AG04450 (cell line): ENCODE measurements at regions not wholly inside any gene's neighbourhood (a gene's known extent, or its start where the extent isn't known, plus 50 kb on each side); places are given as distances from the start of the nearest gene placed in this dataset.

Experiments used
- CTCF ChIA-PET: fragments of 300-600, 350-600 bp; formaldehyde crosslinking; extraction: SDS; loops from one replicate; lab custom pipeline; 2022; ENCODE audit warnings: antibody characterized with exemption, inconsistent platforms; lab: Charles Lee
- POLR2A ChIA-PET: fragments of 350-600 bp; formaldehyde crosslinking; extraction: SDS; loops from one replicate; lab custom pipeline; 2021; ENCODE audit warnings: antibody characterized with exemption, inconsistent platforms; lab: Yijun Ruan, JAX
- DNase-seq: peaks from one replicate; pipeline ENCODE4 v3.0.0-alpha.2; 2011; ENCODE audit warnings: low read depth, low spot score
- H3K27ac ChIP-seq: one replicate; pipeline ENCODE4 v1.5.1; 2012; ENCODE audit warnings: low read depth, low read length, control low read depth
- H3K27me3 ChIP-seq: one replicate; pipeline ENCODE4 v1.6.0; 2012; ENCODE audit warnings: low read length; ENCODE audit not compliant: control insufficient read depth, insufficient read depth
- H3K4me3 ChIP-seq: 2 replicates; pipeline ENCODE4 v1.5.1; 2011; ENCODE audit warnings: mild to moderate bottlenecking, low read depth, low read length, control low read depth
- H3K9me3 ChIP-seq: 2 replicates; pipeline ENCODE4 v1.5.1; 2012; ENCODE audit warnings: low read length; ENCODE audit not compliant: control insufficient read depth, insufficient read depth
- TF ChIP-seq, protein P1 (sequence below): IDR thresholded peaks from 2 replicates; pipeline ENCODE4 v1.5.1; 2011; ENCODE audit warnings: low read depth, low read length, control low read depth, inconsistent platforms

DNA sequence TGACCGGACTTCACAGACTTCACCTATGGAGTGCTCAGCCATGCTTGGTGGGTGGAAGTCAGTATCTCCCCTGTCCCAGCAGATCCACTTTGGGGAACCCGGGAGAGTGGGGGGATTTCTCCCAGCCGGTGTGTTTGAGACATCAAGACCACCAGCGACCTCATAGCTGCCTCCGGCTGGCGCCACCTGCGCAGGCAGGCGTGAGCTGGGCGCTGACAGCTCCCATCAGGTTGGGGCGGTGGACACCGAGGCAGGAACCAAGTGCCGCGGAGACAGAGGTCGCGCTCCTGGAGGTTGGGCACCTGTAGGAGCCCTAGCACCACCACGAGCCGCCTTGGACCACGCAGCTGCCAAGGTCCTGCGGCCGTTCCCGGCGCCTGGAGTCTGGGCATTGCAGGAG, 124.0 kb upstream of the LARP1 start:
- POLR2A ChIA-PET: no interaction called here

GRCh38 chr5:154630410-154630809, 124.8 kb upstream of the LARP1 start:
- ChIA-PET CTCF (interaction anchor here (0.6 to 1.6 kb wide), 4 partner anchors 10 to 558 kb away, joined by 3 to 5 read pairs (median 3); no protein-coding TSS in a partner anchor), POLR2A (no interaction called here)
- no peak overlapping the region for H3K4me3 ChIP-seq
- TF ChIP-seq, protein P1, sequence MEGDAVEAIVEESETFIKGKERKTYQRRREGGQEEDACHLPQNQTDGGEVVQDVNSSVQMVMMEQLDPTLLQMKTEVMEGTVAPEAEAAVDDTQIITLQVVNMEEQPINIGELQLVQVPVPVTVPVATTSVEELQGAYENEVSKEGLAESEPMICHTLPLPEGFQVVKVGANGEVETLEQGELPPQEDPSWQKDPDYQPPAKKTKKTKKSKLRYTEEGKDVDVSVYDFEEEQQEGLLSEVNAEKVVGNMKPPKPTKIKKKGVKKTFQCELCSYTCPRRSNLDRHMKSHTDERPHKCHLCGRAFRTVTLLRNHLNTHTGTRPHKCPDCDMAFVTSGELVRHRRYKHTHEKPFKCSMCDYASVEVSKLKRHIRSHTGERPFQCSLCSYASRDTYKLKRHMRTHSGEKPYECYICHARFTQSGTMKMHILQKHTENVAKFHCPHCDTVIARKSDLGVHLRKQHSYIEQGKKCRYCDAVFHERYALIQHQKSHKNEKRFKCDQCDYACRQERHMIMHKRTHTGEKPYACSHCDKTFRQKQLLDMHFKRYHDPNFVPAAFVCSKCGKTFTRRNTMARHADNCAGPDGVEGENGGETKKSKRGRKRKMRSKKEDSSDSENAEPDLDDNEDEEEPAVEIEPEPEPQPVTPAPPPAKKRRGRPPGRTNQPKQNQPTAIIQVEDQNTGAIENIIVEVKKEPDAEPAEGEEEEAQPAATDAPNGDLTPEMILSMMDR: no peak
- H3K27ac ChIP-seq: no peak overlapping the region
- peaks cover 3% of the 10 kb centered on the region for H3K27me3 ChIP-seq
- no peaks in the 10 kb centered on the region; the same call in 1 of the 2 replicates for H3K9me3 ChIP-seq
- no peak for DNase-seq

More for the DNA sequence above, 124.0 kb upstream of the LARP1 start:
- H3K4me3 ChIP-seq: no peak overlapping the region
- TF ChIP-seq, protein P1: no peak
- DNase-seq: no peak
- peaks cover 3% of the 10 kb centered on the region for H3K27me3 ChIP-seq
- H3K27ac ChIP-seq: no peak overlapping the region
- H3K9me3 ChIP-seq: no peaks in the 10 kb centered on the region; the same call in 1 of the 2 replicates
- CTCF ChIA-PET: interaction anchor here (0.9 to 1.6 kb wide), 2 partner anchors 110 to 559 kb away, joined by 3 to 5 read pairs; no protein-coding TSS in a partner anchor

DNA sequence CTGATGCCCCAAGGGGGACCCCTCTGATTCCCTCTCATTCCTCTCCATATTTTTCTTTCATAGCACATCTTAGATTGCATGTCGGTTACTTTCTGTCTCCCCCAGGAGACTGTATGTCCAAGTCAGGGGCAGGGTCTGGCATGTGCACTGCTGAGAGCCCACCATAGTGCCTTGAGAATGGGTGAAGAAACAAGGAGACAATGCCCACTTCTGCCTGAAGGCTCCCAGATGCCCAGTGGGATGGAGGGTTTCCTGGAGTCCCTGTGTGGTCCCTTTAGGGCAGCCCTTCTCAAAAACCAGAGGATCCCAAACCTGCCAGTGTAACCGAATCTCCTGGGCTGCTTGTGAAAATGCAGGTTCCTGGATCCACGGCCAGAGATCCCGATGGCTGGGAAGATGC, 126.5 kb upstream of the LARP1 start:
- CTCF ChIA-PET: interaction anchor here (3.0 kb wide), 1 partner anchor 11 kb away, joined by 10 read pairs; no protein-coding TSS in a partner anchor
- TF ChIP-seq, protein P1: no peak
- POLR2A ChIA-PET: no interaction called here

GRCh38 chr5:154627698-154628678, 127.2 kb upstream of the LARP1 start:
- H3K9me3 ChIP-seq: no peaks in the 10 kb centered on the region; the same call in 1 of the 2 replicates
- ChIA-PET POLR2A (no interaction called here), CTCF (interaction anchor here (1.1 to 3.0 kb wide), 2 partner anchors 12 to 663 kb away, joined by 4 to 10 read pairs; no protein-coding TSS in a partner anchor)
- TF ChIP-seq, protein P1: no peak
- H3K27me3 ChIP-seq: peaks cover 8% of the 10 kb centered on the region
- DNase-seq: no peak
- H3K4me3 ChIP-seq: no peak overlapping the region
- no peak overlapping the region for H3K27ac ChIP-seq

More for the DNA sequence above, 126.5 kb upstream of the LARP1 start:
- Histone ChIP-seq H3K27ac (no peak overlapping the region), H3K4me3 (no peak overlapping the region), H3K9me3 (no peaks in the 10 kb centered on the region; the same call in 1 of the 2 replicates), H3K27me3 (peaks cover 8% of the 10 kb centered on the region)
- no peak for DNase-seq
